ENCODE measurements at regions not wholly inside any gene's neighbourhood (a gene's known extent, or its start where the extent isn't known, plus 50 kb on each side); places are given as distances from the start of the nearest gene placed in this dataset.

GRCh38 chr3:194281766-194282165 lies 69.4 kb downstream of the CPN2 start:
- DNase-seq = no peak

DNA sequence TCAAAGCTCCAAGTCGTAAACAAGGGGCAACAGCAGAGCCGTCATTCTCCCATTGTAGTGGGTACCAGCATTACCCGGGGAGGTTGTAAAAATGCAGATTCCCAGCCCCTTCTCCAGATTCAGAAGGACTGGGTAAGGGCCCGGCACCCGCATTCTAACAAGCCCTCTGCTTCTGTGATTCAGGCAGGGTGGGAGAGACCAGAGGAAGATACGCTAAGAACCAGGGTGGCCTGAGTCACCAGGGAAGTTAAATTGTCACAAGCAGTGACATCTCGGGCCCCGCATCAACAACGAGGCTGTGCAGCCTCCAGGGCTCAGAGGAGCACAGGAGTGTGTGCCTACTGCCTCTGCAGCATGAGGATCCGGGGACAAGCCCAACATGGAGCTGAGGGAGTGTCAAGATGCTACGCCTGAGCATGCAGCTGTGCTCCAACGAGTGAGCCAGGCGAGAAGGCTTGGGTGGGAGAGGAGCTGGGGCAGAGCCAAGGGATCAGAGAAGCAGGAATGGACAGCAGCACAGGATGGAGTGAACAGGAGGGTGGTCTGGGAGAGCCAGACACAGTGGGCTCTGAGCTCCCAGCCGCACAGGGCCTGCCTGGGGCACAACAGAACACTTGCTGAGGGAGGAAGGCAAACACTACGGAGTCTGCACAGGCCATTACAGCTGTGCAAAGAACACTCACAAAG lies 68.5 kb downstream of the CPN2 start:
- no peak for DNase-seq

DNA sequence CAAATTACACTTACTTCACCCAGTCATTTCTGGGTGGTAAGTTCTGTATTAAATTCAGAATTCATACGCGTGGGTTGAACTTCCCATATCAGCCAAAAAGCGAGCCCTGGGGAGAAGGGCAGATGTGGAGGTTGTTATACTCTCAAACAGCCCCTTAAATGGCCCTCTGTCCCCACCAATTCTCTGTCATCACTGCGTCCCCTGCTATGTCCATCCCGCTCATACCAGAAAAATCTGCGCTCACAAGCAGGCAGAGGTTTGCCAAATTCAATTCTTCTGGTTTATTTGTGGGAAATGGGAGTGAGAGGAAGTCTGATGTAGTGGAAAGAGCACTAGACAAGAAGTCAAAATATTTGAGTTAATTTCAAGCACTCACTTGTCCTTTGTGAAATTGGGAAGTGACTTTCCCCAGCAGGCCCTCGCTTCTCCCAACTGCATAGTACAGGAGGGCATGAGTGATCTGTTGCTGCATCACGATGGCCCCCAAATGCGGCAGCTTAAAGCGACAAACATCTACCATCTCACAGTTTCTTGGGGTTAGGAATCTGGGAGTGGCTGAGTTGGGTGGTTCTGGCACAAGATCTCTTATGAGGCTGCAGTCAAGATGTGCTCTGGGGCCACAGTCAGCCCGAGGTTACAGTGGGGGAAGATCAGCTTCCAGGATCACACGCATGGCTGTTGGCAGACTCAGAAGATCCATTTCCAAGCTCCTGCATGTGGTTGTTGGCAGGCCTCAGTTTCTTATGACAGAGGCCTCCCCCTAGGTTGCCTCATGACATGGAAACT lies 67.7 kb downstream of the CPN2 start:
- DNase-seq = no peak

- DNase-seq = no peak
These were observed 66.8 kb downstream of the CPN2 start for GRCh38 chr3:194284351-194284750.

- DNase-seq = no peak
These were observed 65.9 kb downstream of the CPN2 start for GRCh38 chr3:194285024-194285849.

- DNase-seq = no peak
These were observed 65.3 kb downstream of the CPN2 start for GRCh38 chr3:194285850-194286197.

DNA sequence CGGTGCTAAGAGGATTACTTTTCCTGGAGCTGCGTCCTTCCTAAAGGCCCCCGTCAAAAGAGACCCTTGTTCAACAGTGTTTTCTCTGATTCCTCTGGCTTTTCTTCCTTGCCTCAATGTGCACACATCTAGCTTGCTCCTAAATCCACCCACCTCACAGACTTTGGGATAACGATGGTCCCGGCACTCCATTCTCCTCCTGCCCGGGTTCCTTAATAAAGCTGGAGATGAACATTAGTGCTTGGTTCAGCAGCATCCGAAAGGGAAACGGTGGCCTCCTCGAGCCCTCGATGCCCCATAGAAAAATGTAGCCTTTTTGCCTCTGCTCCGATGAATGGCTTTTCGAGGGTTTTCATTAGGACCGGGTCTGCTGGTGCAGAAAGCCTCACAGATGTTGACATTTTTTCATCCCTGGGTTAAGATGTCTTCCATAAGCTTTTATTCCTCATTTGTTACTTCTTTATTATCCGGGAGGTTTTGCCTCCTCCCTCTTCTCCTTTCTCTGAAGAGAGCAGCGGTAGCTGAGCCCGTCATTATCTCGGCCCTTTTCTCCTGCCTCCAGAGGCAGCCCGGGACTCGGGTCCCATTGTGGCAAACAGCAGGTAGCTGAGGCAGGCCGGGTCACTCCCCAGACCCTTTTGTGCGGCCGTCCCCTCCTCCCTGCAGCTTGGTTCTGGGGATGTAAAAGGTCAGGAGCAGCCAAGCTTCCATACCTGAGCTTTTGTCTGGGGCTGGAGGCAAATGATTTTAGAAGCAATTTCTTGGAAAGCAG lies 64.6 kb downstream of the CPN2 start:
- no peak for DNase-seq

- no peak for DNase-seq
These were observed 63.8 kb downstream of the CPN2 start for GRCh38 chr3:194287374-194287773.

GRCh38 chr3:194287977-194288706 lies 63.0 kb downstream of the CPN2 start:
- DNase-seq = no peak
